GM18867 (cell line): ENCODE measurements at regions not wholly inside any gene's neighbourhood (a gene's known extent, or its start where the extent isn't known, plus 50 kb on each side); places are given as distances from the start of the nearest gene placed in this dataset.
"Not testable (repeated sequence)": the region's sequence is repeated elsewhere in the genome, so short reads cannot be mapped to it uniquely, and the experiment has no call there.

Source experiments
- ATAC-seq: cut with Tn5 transposase; IDR thresholded peaks from one replicate; pipeline ENCODE4 v1.9.1; 2021; ENCODE audit warnings: mild to moderate bottlenecking, moderate library complexity; ENCODE audit not compliant: unreplicated experiment

GRCh38 chr3:177336873-177337450 lies 139.7 kb upstream of the TBL1XR1 start:
- no peak for ATAC-seq

GRCh38 chr3:177337541-177338331 lies 140.5 kb upstream of the TBL1XR1 start:
- peak; percentile 90 for ATAC-seq

- no peak for ATAC-seq
These were observed 141.5 kb upstream of the TBL1XR1 start for GRCh38 chr3:177338697-177339219.

- not testable (repeated sequence) for ATAC-seq
These were observed 142.0 kb upstream of the TBL1XR1 start for GRCh38 chr3:177339220-177339703.

GRCh38 chr3:177340243-177340830 lies 143.1 kb upstream of the TBL1XR1 start:
- no peak for ATAC-seq

GRCh38 chr3:177341736-177342419 lies 144.6 kb upstream of the TBL1XR1 start:
- ATAC-seq: no peak

GRCh38 chr3:177343122-177343625 lies 145.9 kb upstream of the TBL1XR1 start:
- no peak for ATAC-seq

- peak; percentile 54 for ATAC-seq
These were observed 148.0 kb upstream of the TBL1XR1 start for GRCh38 chr3:177345049-177345972.

GRCh38 chr3:177345973-177346503 lies 148.8 kb upstream of the TBL1XR1 start:
- ATAC-seq: peak; percentile 12

- no peak for ATAC-seq
These were observed 149.6 kb upstream of the TBL1XR1 start for GRCh38 chr3:177346878-177347277.

- ATAC-seq: no peak
These were observed 150.3 kb upstream of the TBL1XR1 start for GRCh38 chr3:177347611-177348010.

GRCh38 chr3:177348974-177349373 lies 151.7 kb upstream of the TBL1XR1 start:
- ATAC-seq: no peak

- no peak for ATAC-seq
These were observed 152.1 kb upstream of the TBL1XR1 start for GRCh38 chr3:177349384-177349783.

- ATAC-seq: no peak
These were observed 152.8 kb upstream of the TBL1XR1 start for GRCh38 chr3:177350121-177350520.

- no peak for ATAC-seq
These were observed 153.9 kb upstream of the TBL1XR1 start for GRCh38 chr3:177351206-177351605.

GRCh38 chr3:177351757-177352158 lies 154.5 kb upstream of the TBL1XR1 start:
- ATAC-seq: peak; percentile 98

- no peak for ATAC-seq
These were observed 155.1 kb upstream of the TBL1XR1 start for GRCh38 chr3:177352424-177352823.

GRCh38 chr3:177353140-177353539 lies 155.9 kb upstream of the TBL1XR1 start:
- ATAC-seq: no peak

GRCh38 chr3:177353879-177354278 lies 156.6 kb upstream of the TBL1XR1 start:
- ATAC-seq: not testable (repeated sequence)

GRCh38 chr3:177354466-177354865 lies 157.2 kb upstream of the TBL1XR1 start:
- ATAC-seq: no peak
